ENCODE measurements at regions not wholly inside any gene's neighbourhood (a gene's known extent, or its start where the extent isn't known, plus 50 kb on each side); places are given as distances from the start of the nearest gene placed in this dataset.

DNA sequence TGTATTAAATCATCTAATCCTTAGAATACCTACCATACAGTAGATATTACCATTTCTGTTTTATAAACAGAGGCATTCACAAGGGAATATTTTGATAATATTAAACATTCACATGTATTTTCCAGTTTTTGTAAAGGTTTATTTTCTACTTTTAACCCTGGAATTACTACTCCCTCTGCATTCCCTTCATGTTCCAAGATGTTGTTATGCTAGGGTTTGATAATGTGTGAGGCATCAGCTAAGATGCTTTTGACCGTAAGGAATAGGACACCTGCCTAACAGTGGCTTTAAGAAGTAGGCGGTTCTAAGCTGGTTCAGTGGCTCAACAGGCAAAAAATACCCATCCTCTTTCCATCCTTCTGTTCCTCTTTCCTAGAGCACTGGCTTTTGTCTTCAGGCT, 131.9 kb upstream of the USP24 start:
- H3K4me3 Mint-ChIP-seq = no peak overlapping the region
- H3K9me3 ChIP-seq (ENCODE audit: low read depth) = no peaks in the 10 kb centered on the region
- H3F3A ChIP-seq (ENCODE audit: low read depth) = no peaks in the 10 kb centered on the region
- no peaks in the 10 kb centered on the region for H3K4me1 ChIP-seq
- H2AFZ ChIP-seq (replicated peaks) = no peak overlapping the region
- H3K36me3 Mint-ChIP-seq = no peaks in the 10 kb centered on the region
- no peak overlapping the region for H3K4me3 ChIP-seq
- no peaks in the 10 kb centered on the region for H3K36me3 ChIP-seq
- no peak overlapping the region for H3K27ac Mint-ChIP-seq
- DNase-seq (ENCODE audit: low spot score) = no peak
- no peak overlapping the region for H3K9ac ChIP-seq
- H3K27ac ChIP-seq = no peak overlapping the region
- H3K9me3 Mint-ChIP-seq = peaks cover 4% of the 10 kb centered on the region
- no peak overlapping the region for H3K4me2 ChIP-seq
- H3K79me2 ChIP-seq (ENCODE audit: low read depth) = no peaks in the 10 kb centered on the region
- H4K20me1 ChIP-seq (ENCODE audit: low read depth) = no peaks in the 10 kb centered on the region
- no peaks in the 10 kb centered on the region for H3K4me1 Mint-ChIP-seq
- H3K27me3 ChIP-seq = no peaks in the 10 kb centered on the region
- peaks cover 2% of the 10 kb centered on the region for H3K27me3 Mint-ChIP-seq (ENCODE audit: insufficient read depth, low read depth)
- TF ChIP-seq EZH2phosphoT487 (IDR thresholded peaks at IDR 0.05) = no peak
- TF ChIP-seq EZH2 (IDR thresholded peaks at IDR 0.05) = no peak

- H3K36me3 ChIP-seq = no peaks in the 10 kb centered on the region
- no peak overlapping the region for H3K4me2 ChIP-seq
- H3K4me3 ChIP-seq = no peak overlapping the region
- no peak overlapping the region for H3K27ac ChIP-seq
- no peak overlapping the region for H3K4me3 Mint-ChIP-seq
- H3K9me3 ChIP-seq (ENCODE audit: low read depth) = no peaks in the 10 kb centered on the region
- no peak overlapping the region for H3K9ac ChIP-seq
- no peak overlapping the region for H3K27ac Mint-ChIP-seq
- H3K4me1 ChIP-seq = no peaks in the 10 kb centered on the region
- H2AFZ ChIP-seq (replicated peaks) = no peak overlapping the region
- no peaks in the 10 kb centered on the region for H3F3A ChIP-seq (ENCODE audit: low read depth)
- no peaks in the 10 kb centered on the region for H3K27me3 ChIP-seq
- H3K9me3 Mint-ChIP-seq = peaks cover 4% of the 10 kb centered on the region
- peaks cover 2% of the 10 kb centered on the region for H3K27me3 Mint-ChIP-seq (ENCODE audit: insufficient read depth, low read depth)
- no peaks in the 10 kb centered on the region for H4K20me1 ChIP-seq (ENCODE audit: low read depth)
- TF ChIP-seq, protein P1, sequence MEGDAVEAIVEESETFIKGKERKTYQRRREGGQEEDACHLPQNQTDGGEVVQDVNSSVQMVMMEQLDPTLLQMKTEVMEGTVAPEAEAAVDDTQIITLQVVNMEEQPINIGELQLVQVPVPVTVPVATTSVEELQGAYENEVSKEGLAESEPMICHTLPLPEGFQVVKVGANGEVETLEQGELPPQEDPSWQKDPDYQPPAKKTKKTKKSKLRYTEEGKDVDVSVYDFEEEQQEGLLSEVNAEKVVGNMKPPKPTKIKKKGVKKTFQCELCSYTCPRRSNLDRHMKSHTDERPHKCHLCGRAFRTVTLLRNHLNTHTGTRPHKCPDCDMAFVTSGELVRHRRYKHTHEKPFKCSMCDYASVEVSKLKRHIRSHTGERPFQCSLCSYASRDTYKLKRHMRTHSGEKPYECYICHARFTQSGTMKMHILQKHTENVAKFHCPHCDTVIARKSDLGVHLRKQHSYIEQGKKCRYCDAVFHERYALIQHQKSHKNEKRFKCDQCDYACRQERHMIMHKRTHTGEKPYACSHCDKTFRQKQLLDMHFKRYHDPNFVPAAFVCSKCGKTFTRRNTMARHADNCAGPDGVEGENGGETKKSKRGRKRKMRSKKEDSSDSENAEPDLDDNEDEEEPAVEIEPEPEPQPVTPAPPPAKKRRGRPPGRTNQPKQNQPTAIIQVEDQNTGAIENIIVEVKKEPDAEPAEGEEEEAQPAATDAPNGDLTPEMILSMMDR (IDR thresholded peaks at IDR 0.05) = no peak
- no peak for TF ChIP-seq EZH2phosphoT487 (IDR thresholded peaks at IDR 0.05)
- TF ChIP-seq EZH2 (IDR thresholded peaks at IDR 0.05) = no peak
- H3K79me2 ChIP-seq (ENCODE audit: low read depth) = no peaks in the 10 kb centered on the region
- H3K36me3 Mint-ChIP-seq = no peaks in the 10 kb centered on the region
- DNase-seq (ENCODE audit: low spot score) = no peak
- H3K4me1 Mint-ChIP-seq = no peaks in the 10 kb centered on the region
These were observed 131.4 kb upstream of the USP24 start for GRCh38 chr1:55346586-55346985.

DNA sequence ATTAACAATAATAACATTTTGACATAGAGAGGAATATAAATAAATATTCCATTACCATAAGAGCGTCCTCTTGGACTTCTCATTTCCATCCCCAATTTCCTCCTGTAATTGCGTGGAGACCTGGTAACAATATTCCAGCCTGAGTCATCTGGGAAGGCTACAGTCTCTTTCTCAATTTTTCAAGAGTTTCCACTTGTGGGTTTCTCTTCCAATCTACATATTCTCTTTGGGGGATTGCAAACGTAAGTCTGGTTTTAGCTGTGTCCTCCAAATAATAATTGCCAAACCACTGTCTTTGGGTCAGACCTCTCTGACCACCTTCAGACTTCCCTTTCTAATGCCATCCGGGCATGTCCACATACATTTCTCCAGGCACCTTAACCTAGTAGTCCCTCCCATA, 124.5 kb upstream of the USP24 start:
- H3K4me1 ChIP-seq = no peaks in the 10 kb centered on the region
- no peaks in the 10 kb centered on the region for H3K27me3 Mint-ChIP-seq (ENCODE audit: insufficient read depth, low read depth)
- no peak overlapping the region for H3K9ac ChIP-seq
- H3K27ac Mint-ChIP-seq = no peak overlapping the region
- H3K4me2 ChIP-seq = no peak overlapping the region
- no peak overlapping the region for H3K27ac ChIP-seq
- no peaks in the 10 kb centered on the region for H3F3A ChIP-seq (ENCODE audit: low read depth)
- H2AFZ ChIP-seq (replicated peaks) = no peak overlapping the region
- H3K9me3 ChIP-seq (ENCODE audit: low read depth) = no peaks in the 10 kb centered on the region
- TF ChIP-seq EZH2phosphoT487 (IDR thresholded peaks at IDR 0.05) (no peak), EZH2 (IDR thresholded peaks at IDR 0.05) (no peak)
- TF ChIP-seq, protein P1 (IDR thresholded peaks at IDR 0.05) = no peak
- no peaks in the 10 kb centered on the region for H3K27me3 ChIP-seq
- H3K4me1 Mint-ChIP-seq = no peaks in the 10 kb centered on the region
- DNase-seq (ENCODE audit: low spot score) = no peak
- H3K4me3 Mint-ChIP-seq = no peak overlapping the region
- no peaks in the 10 kb centered on the region for H3K79me2 ChIP-seq (ENCODE audit: low read depth)
- H3K36me3 ChIP-seq = no peaks in the 10 kb centered on the region
- H3K4me3 ChIP-seq = no peak overlapping the region
- peaks cover 9% of the 10 kb centered on the region for H3K9me3 Mint-ChIP-seq
- no peaks in the 10 kb centered on the region for H3K36me3 Mint-ChIP-seq
- no peaks in the 10 kb centered on the region for H4K20me1 ChIP-seq (ENCODE audit: low read depth)

GRCh38 chr1:55338448-55338820, 123.3 kb upstream of the USP24 start:
- H3K27ac ChIP-seq = no peak overlapping the region
- no peaks in the 10 kb centered on the region for H4K20me1 ChIP-seq (ENCODE audit: low read depth)
- Mint-ChIP-seq H3K27ac (no peak overlapping the region), H3K4me3 (no peak overlapping the region), H3K9me3 (peaks cover 9% of the 10 kb centered on the region), H3K27me3 (ENCODE audit: insufficient read depth, low read depth) (peaks cover 4% of the 10 kb centered on the region), H3K4me1 (peaks cover 2% of the 10 kb centered on the region), H3K36me3 (no peaks in the 10 kb centered on the region)
- no peaks in the 10 kb centered on the region for H3K79me2 ChIP-seq (ENCODE audit: low read depth)
- H3K9ac ChIP-seq = no peak overlapping the region
- H3K36me3 ChIP-seq = no peaks in the 10 kb centered on the region
- no peaks in the 10 kb centered on the region for H3K9me3 ChIP-seq (ENCODE audit: low read depth)
- H3K4me3 ChIP-seq = no peak overlapping the region
- H3K4me1 ChIP-seq = no peaks in the 10 kb centered on the region
- H2AFZ ChIP-seq (replicated peaks) = no peak overlapping the region
- H3K27me3 ChIP-seq = no peaks in the 10 kb centered on the region
- no peaks in the 10 kb centered on the region for H3F3A ChIP-seq (ENCODE audit: low read depth)
- TF ChIP-seq EZH2phosphoT487 (IDR thresholded peaks at IDR 0.05) (no peak), EZH2 (IDR thresholded peaks at IDR 0.05) (no peak)
- TF ChIP-seq, protein P1 (IDR thresholded peaks at IDR 0.05) = no peak
- no peak for DNase-seq (ENCODE audit: low spot score)
- no peak overlapping the region for H3K4me2 ChIP-seq

All from neural progenitor cell (in vitro differentiated cells).